Gastrocnemius medialis (tissue), 4 donors: ENCODE measurements at regions not wholly inside any gene's neighbourhood (a gene's known extent, or its start where the extent isn't known, plus 50 kb on each side); places are given as distances from the start of the nearest gene placed in this dataset.

Experiments
- ATAC-seq, 2 donors: fragments of 150-250 bp; one replicate each; pipeline ENCODE4 v1.9.1; 2016
- DNase-seq, 2 donors: peaks; one replicate each; pipeline ENCODE4 v3.0.0-alpha.2; 2019
- H3K27ac ChIP-seq, 4 donors: fragments of 200-600 bp; sonication (generic); 1 replicate in 1 of 4; 2 replicates in 3 of 4; pipeline ENCODE4 v1.5.1; 2016 to 2018; ENCODE audit warnings: mild to moderate bottlenecking in 2 of 4, moderate library complexity in 1 of 4
- H3K27me3 ChIP-seq, 3 donors: fragments of 200-600 bp; sonication (generic) in 2 of 3; 1 replicate in 1 of 3; 2 replicates in 2 of 3; pipeline versions ENCODE4 v1.5.1 to v1.6.0; 2016 to 2019; ENCODE audit warnings: mild to moderate bottlenecking in 1 of 3, moderate library complexity in 1 of 3
- H3K36me3 ChIP-seq, 2 donors: fragments of 200-600 bp; sonication (generic) in 1 of 2; one replicate each; pipeline ENCODE4 v1.5.1; 2017 to 2018
- H3K4me1 ChIP-seq, 2 donors: fragments of 200-600 bp; sonication (generic) in 1 of 2; one replicate each; pipeline ENCODE4 v1.5.1; 2016 to 2017; ENCODE audit warnings: mild to moderate bottlenecking in 2 of 2
- H3K4me3 ChIP-seq, 4 donors: fragments of 200-600 bp; sonication (generic) in 3 of 4; 1 replicate in 1 of 4; 2 replicates in 3 of 4; pipeline ENCODE4 v1.5.1; 2016 to 2019; ENCODE audit warnings: mild to moderate bottlenecking in 2 of 4
- H3K9me3 ChIP-seq, 3 donors: fragments of 200-600 bp; sonication (generic) in 2 of 3; 1 replicate in 1 of 3; 2 replicates in 2 of 3; pipeline ENCODE4 v1.5.1; 2016 to 2019
- POLR2A ChIP-seq, 2 donors: fragments of 450-650 bp; IDR thresholded peaks; one replicate each; pipeline ENCODE4 v1.6.1; 2017; ENCODE audit warnings: antibody characterized with exemption in 2 of 2, mild to moderate bottlenecking in 2 of 2, moderate library complexity in 2 of 2
- in situ Hi-C, 4 donors: fragments of 200-750 bp; cut with MboI; loops; one replicate each; pipeline versions ENCODE4 v1.15.0 to v1.8.0; 2017; ENCODE audit warnings: low sequenced_read_pairs in 4 of 4
- intact Hi-C: fragments of 100-400 bp; cut with DNase I; formaldehyde crosslinking; loops from one replicate; pipeline ENCODE4 v1.15.1; 2023; ENCODE audit warnings: low total_unique reads
- TF ChIP-seq, protein P1 (sequence below), 5 experiments: fragments of 450-650 bp in 3 of 5; fragments of 200-600 bp in 2 of 5; sonication (generic) in 2 of 5; IDR thresholded peaks in 4 of 5; conservative IDR thresholded peaks in 1 of 5; 1 replicate in 4 of 5; 2 replicates in 1 of 5; pipeline ENCODE4 v1.5.1; 2016 to 2019; ENCODE audit warnings: antibody characterized with exemption in 5 of 5, mild to moderate bottlenecking in 3 of 5, moderate library complexity in 3 of 5

GRCh38 chr5:90184764-90185163, 224.8 kb downstream of the CETN3 start:
- ATAC-seq (no peak), DNase-seq (no peak)
- Histone ChIP-seq H3K4me1 (no peaks in the 10 kb centered on the region), H3K4me3 (no peak overlapping the region), H3K27me3 (no peaks in the 10 kb centered on the region), H3K27ac (no peak overlapping the region), H3K9me3 (no peaks in the 10 kb centered on the region), H3K36me3 (no peaks in the 10 kb centered on the region)
- in situ Hi-C loops (no loop called here), intact Hi-C loops (loop anchor here (10.0 kb wide), 1 partner anchor 1460 kb away; no protein-coding TSS in a partner anchor)
- TF ChIP-seq, protein P1, sequence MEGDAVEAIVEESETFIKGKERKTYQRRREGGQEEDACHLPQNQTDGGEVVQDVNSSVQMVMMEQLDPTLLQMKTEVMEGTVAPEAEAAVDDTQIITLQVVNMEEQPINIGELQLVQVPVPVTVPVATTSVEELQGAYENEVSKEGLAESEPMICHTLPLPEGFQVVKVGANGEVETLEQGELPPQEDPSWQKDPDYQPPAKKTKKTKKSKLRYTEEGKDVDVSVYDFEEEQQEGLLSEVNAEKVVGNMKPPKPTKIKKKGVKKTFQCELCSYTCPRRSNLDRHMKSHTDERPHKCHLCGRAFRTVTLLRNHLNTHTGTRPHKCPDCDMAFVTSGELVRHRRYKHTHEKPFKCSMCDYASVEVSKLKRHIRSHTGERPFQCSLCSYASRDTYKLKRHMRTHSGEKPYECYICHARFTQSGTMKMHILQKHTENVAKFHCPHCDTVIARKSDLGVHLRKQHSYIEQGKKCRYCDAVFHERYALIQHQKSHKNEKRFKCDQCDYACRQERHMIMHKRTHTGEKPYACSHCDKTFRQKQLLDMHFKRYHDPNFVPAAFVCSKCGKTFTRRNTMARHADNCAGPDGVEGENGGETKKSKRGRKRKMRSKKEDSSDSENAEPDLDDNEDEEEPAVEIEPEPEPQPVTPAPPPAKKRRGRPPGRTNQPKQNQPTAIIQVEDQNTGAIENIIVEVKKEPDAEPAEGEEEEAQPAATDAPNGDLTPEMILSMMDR (IDR thresholded peaks at IDR 0.05 in 4 of 5, conservative IDR thresholded peaks at IDR 0.05 in 1 of 5): no peak
- TF ChIP-seq POLR2A (IDR thresholded peaks at IDR 0.05): no peak

- in situ Hi-C loops: no loop called here
- H3K4me1 ChIP-seq: no peaks in the 10 kb centered on the region
- intact Hi-C loops: loop anchor here (10.0 kb wide), 1 partner anchor 1458 kb away; no protein-coding TSS in a partner anchor
These were observed 226.8 kb downstream of the CETN3 start for GRCh38 chr5:90182726-90183125.

DNA sequence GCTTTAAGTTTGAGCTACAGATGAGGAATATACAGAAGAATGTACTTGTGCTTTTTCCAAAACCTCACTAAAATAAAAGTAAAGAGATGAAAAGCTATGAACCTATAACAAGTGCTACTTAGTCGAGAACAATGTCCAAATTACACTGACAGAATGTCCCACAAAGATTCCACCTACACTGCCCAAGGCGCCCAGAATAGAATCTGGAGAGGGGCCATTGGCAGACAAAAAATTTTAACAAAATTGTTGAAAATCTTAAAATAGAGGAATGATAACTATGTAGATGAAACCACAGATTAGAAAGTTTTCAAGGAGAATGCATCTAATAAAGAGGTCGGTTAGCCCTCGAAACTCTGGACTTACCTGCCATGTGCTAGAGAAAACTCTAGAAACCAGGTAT, 235.3 kb downstream of the CETN3 start:
- Histone ChIP-seq H3K9me3 (peaks cover 0 to 4% (median 0%) of the 10 kb centered on the region in 3 donors), H3K27me3 (no peaks in the 10 kb centered on the region), H3K36me3 (no peaks in the 10 kb centered on the region), H3K27ac (no peak overlapping the region), H3K4me3 (no peak overlapping the region), H3K4me1 (no peaks in the 10 kb centered on the region)
- no peak for DNase-seq
- no peak for TF ChIP-seq POLR2A (IDR thresholded peaks at IDR 0.05)
- in situ Hi-C loops (no loop called here), intact Hi-C loops (no loop called here)
- no peak for ATAC-seq

More at GRCh38 chr5:90182726-90183125, 226.8 kb downstream of the CETN3 start:
- Histone ChIP-seq H3K27me3 (no peaks in the 10 kb centered on the region), H3K27ac (no peak overlapping the region), H3K9me3 (no peaks in the 10 kb centered on the region), H3K36me3 (no peaks in the 10 kb centered on the region), H3K4me3 (no peak overlapping the region)
- ATAC-seq (no peak), DNase-seq (no peak)
- no peak for TF ChIP-seq POLR2A (IDR thresholded peaks at IDR 0.05)
- TF ChIP-seq, protein P1 (IDR thresholded peaks at IDR 0.05 in 4 of 5, conservative IDR thresholded peaks at IDR 0.05 in 1 of 5): no peak

DNA sequence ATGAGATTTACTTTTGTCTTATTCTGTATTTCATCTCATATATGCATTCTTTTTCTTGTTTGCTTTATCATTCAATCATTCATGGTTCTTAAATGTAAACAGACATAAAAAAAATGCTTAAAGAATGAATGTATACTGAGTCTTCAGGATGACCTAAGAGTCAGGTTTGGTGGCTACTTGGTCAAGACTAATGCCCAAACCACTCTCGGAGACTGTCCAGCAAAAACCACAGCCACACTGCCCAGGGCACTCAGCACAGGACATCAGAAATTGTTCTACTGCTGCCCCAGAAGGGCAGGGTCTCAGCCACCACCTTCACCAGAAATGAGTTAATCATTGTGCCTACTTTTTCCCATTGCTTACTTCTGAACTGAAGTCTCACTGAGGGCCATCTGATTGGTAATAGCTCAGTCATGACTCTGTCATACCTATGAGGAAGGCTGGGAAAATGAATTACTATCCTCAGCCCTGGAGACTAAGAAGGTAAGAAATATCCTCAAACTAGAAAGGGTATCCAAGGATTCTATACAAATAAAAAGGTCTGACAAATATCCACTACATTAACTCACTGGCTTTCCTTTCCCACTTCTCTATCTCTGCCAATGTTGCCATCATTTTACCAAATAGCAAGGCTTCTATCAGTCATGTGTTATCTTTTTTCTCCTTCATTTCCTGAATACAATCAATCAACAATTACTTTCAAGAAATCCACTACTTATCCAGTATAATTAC, 236.1 kb downstream of the CETN3 start:
- intact Hi-C loops (no loop called here), in situ Hi-C loops (no loop called here)
- H3K4me1 ChIP-seq: no peaks in the 10 kb centered on the region
- H3K9me3 ChIP-seq: peaks cover 0 to 4% (median 0%) of the 10 kb centered on the region in 3 donors
- no peak for ATAC-seq
- H3K4me3 ChIP-seq: no peak overlapping the region
- H3K36me3 ChIP-seq: no peaks in the 10 kb centered on the region
- no peak overlapping the region for H3K27ac ChIP-seq
- H3K27me3 ChIP-seq: no peaks in the 10 kb centered on the region
- DNase-seq: no peak
- TF ChIP-seq, protein P1 (IDR thresholded peaks at IDR 0.05 in 4 of 5, conservative IDR thresholded peaks at IDR 0.05 in 1 of 5): no peak
- TF ChIP-seq POLR2A (IDR thresholded peaks at IDR 0.05): no peak

DNA sequence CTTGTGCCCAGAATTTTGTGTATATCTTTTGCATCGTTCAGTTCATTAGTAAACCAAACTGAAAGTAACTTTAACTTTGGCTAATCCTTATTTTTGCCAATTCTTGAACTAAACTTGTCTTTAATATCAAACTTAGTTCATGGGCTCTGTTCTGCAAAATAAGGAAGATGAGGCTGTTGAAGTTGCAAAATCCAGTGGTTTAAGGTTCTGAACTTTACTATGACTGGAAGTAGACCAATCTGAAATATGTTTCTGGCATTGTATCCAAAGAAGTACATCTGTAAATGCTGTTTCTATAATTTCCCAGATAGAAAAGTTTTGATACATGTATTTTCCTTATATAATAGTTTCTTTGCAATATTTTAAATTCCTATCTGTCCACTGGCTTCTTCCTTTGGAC, 238.1 kb downstream of the CETN3 start:
- no peak for ATAC-seq
- in situ Hi-C loops: no loop called here
- H3K36me3 ChIP-seq: no peaks in the 10 kb centered on the region

More for the DNA sequence above, 238.1 kb downstream of the CETN3 start:
- Histone ChIP-seq H3K27ac (no peak overlapping the region), H3K4me3 (no peak overlapping the region), H3K27me3 (no peaks in the 10 kb centered on the region), H3K4me1 (no peaks in the 10 kb centered on the region), H3K9me3 (peaks cover 0 to 4% (median 0%) of the 10 kb centered on the region in 3 donors)
- TF ChIP-seq, protein P1 (IDR thresholded peaks at IDR 0.05 in 4 of 5, conservative IDR thresholded peaks at IDR 0.05 in 1 of 5): no peak
- TF ChIP-seq POLR2A (IDR thresholded peaks at IDR 0.05): no peak
- intact Hi-C loops: no loop called here
- no peak for DNase-seq
